Body of pancreas (tissue), 4 donors: ENCODE measurements at regions not wholly inside any gene's neighbourhood (a gene's known extent, or its start where the extent isn't known, plus 50 kb on each side); places are given as distances from the start of the nearest gene placed in this dataset.

Source experiments
- CTCF ChIP-seq, 7 experiments: fragments of 450-650 bp in 4 of 7; fragments of 200-600 bp in 3 of 7; sonication (generic) in 3 of 7; IDR thresholded peaks; one replicate each; pipeline ENCODE4 v1.5.1; 2016 to 2019; ENCODE audit warnings: antibody characterized with exemption in 7 of 7
- POLR2A ChIP-seq, 3 donors: fragments of 450-650 bp; IDR thresholded peaks; one replicate each; pipeline ENCODE4 v1.6.1; 2016; ENCODE audit warnings: antibody characterized with exemption in 3 of 3, mild to moderate bottlenecking in 2 of 3

- TF ChIP-seq CTCF (IDR thresholded peaks at IDR 0.05) (no peak), POLR2A (IDR thresholded peaks at IDR 0.05) (no peak)
Observed at GRCh38 chrX:19281256-19281655, 62.5 kb upstream of the PDHA1 start.
